ENCODE measurements at regions not wholly inside any gene's neighbourhood (a gene's known extent, or its start where the extent isn't known, plus 50 kb on each side); places are given as distances from the start of the nearest gene placed in this dataset.
"Not testable (repeated sequence)": the region's sequence is repeated elsewhere in the genome, so short reads cannot be mapped to it uniquely, and the experiment has no call there.

DNA sequence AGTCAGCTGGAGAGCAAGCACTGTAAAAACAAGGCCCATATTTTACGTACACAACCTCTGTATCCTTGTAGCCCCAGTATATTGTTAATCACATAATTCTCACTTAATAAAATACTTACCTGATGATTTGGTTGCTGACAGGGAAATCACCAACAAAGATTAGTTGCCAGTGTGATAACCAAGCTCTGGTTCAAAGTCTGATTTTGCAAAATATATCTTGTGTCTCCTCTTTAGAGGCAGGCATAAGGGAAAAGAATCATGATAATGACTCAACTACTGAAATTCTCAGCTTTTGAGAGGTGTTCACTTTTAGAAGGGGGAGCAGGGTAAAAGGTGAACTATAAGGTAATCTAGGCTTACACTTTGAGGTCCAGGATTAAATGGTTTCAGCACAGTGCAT, 351.1 kb upstream of the CD180 start:
- no peak for DNase-seq
- Histone ChIP-seq H3K36me3 (replicated peaks in 1 of 2; ENCODE audit: control extremely low read depth in 1 of 2, control insufficient read depth in 1 of 2, extremely low read depth in 1 of 2, insufficient read depth in 2 of 2, low read length in 1 of 2) (no peaks in the 10 kb centered on the region), H4K20me1 (ENCODE audit: control insufficient read depth, insufficient read depth, low read length, poor library complexity, severe bottlenecking) (no peaks in the 10 kb centered on the region), H3K4me2 (replicated peaks; ENCODE audit: low read depth, low read length, poor library complexity, severe bottlenecking) (no peak overlapping the region), H3K4me1 (ENCODE audit: control insufficient read depth in 2 of 2, insufficient read depth in 2 of 2, low read length in 2 of 2) (peaks cover 8 to 10% of the 10 kb centered on the region in 2 donors), H3K79me2 (ENCODE audit: control insufficient read depth, insufficient read depth, low read length) (no peaks in the 10 kb centered on the region), H3K4me3 (ENCODE audit: control extremely low read depth in 1 of 5, extremely low read depth in 1 of 5, insufficient read depth in 1 of 5, low read depth in 2 of 5, low read length in 4 of 5) (no peak overlapping the region), H3K9me3 (ENCODE audit: control extremely low read depth in 1 of 3, control insufficient read depth in 2 of 3, insufficient read depth in 1 of 3, low read length in 2 of 3) (peaks cover 0 to 11% (median 0%) of the 10 kb centered on the region in 3 donors), H3K27me3 (replicated peaks in 1 of 4; ENCODE audit: control extremely low read depth in 1 of 4, control insufficient read depth in 3 of 4, insufficient read depth in 4 of 4, low read length in 3 of 4) (no peaks in the 10 kb centered on the region), H3K9ac (ENCODE audit: low read length) (no peak overlapping the region), H2AFZ (ENCODE audit: insufficient read depth, low read depth, low read length, poor library complexity, severe bottlenecking) (no peak overlapping the region), H3K27ac (ENCODE audit: low read length in 2 of 2) (no peak overlapping the region)
- POLR2A ChIA-PET = no interaction called here
- no peak for ATAC-seq (ENCODE audit: low read depth)
- H3K4me1 Mint-ChIP-seq = peaks cover 15% of the 10 kb centered on the region
- H3K4me3 Mint-ChIP-seq = no peak overlapping the region
- no peaks in the 10 kb centered on the region for H3K27me3 Mint-ChIP-seq
- no CpG with 5 or more reads among the region's 1 CpG for WGBS (ENCODE audit: insufficient coverage)
- intact Hi-C loops (cut with micrococcal nuclease) = no loop called here
- TF ChIP-seq EZH2 (IDR thresholded peaks at IDR 0.05; ENCODE audit: borderline replicate concordance, insufficient read depth, low read depth, low read length, poor library complexity, severe bottlenecking) = no peak
- TF ChIP-seq, protein P1, sequence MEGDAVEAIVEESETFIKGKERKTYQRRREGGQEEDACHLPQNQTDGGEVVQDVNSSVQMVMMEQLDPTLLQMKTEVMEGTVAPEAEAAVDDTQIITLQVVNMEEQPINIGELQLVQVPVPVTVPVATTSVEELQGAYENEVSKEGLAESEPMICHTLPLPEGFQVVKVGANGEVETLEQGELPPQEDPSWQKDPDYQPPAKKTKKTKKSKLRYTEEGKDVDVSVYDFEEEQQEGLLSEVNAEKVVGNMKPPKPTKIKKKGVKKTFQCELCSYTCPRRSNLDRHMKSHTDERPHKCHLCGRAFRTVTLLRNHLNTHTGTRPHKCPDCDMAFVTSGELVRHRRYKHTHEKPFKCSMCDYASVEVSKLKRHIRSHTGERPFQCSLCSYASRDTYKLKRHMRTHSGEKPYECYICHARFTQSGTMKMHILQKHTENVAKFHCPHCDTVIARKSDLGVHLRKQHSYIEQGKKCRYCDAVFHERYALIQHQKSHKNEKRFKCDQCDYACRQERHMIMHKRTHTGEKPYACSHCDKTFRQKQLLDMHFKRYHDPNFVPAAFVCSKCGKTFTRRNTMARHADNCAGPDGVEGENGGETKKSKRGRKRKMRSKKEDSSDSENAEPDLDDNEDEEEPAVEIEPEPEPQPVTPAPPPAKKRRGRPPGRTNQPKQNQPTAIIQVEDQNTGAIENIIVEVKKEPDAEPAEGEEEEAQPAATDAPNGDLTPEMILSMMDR (IDR thresholded peaks at IDR 0.05) = no peak
- no peak overlapping the region for H3K27ac Mint-ChIP-seq
- CTCF ChIA-PET = no interaction called here
- H3K9me3 Mint-ChIP-seq (ENCODE audit: insufficient read depth) = no peaks in the 10 kb centered on the region

DNA sequence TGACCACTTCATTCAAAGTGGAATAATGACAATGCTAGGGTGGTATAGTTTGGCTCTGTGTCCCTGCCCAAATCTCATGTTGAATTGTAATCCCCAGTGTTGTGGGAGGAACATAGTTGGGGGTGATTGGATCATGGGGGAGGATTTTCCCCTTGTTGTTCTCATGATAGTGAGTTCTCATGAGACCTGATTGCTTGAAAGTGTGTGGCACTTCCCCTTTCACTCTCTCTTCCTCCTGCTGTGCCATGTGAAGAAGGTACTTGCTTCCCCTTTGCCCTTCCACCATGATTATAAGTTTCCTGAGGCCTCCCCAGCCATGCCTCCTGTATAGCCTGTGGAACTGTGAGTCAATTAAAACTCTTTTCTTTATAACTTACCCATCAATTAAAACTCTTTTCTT, 348.3 kb upstream of the CD180 start:
- CTCF ChIA-PET; H3K4me3 ChIP-seq (ENCODE audit: control extremely low read depth in 1 of 5, extremely low read depth in 1 of 5, insufficient read depth in 1 of 5, low read depth in 2 of 5, low read length in 4 of 5); H3K27me3 Mint-ChIP-seq; POLR2A ChIA-PET; intact Hi-C loops (cut with micrococcal nuclease); H3K4me3 Mint-ChIP-seq; H3K27me3 ChIP-seq (replicated peaks in 1 of 4; ENCODE audit: control extremely low read depth in 1 of 4, control insufficient read depth in 3 of 4, insufficient read depth in 4 of 4, low read length in 3 of 4); H3K4me2 ChIP-seq (replicated peaks; ENCODE audit: low read depth, low read length, poor library complexity, severe bottlenecking); H3K9me3 Mint-ChIP-seq (ENCODE audit: insufficient read depth); H4K20me1 ChIP-seq (ENCODE audit: control insufficient read depth, insufficient read depth, low read length, poor library complexity, severe bottlenecking); H3K36me3 ChIP-seq (replicated peaks in 1 of 2; ENCODE audit: control extremely low read depth in 1 of 2, control insufficient read depth in 1 of 2, extremely low read depth in 1 of 2, insufficient read depth in 2 of 2, low read length in 1 of 2); H2AFZ ChIP-seq (ENCODE audit: insufficient read depth, low read depth, low read length, poor library complexity, severe bottlenecking); H3K79me2 ChIP-seq (ENCODE audit: control insufficient read depth, insufficient read depth, low read length); H3K9ac ChIP-seq (ENCODE audit: low read length): not testable (repeated sequence)
- H3K27ac ChIP-seq (ENCODE audit: low read length in 2 of 2) = peak overlapping the region; percentile 54 to 77
- ATAC-seq (ENCODE audit: low read depth) (peak; percentile 36), DNase-seq (peak; percentile 52)
- peak overlapping the region; percentile 23 for H3K27ac Mint-ChIP-seq
- peaks cover 0 to 11% (median 0%) of the 10 kb centered on the region in 3 donors for H3K9me3 ChIP-seq (ENCODE audit: control extremely low read depth in 1 of 3, control insufficient read depth in 2 of 3, insufficient read depth in 1 of 3, low read length in 2 of 3)
- H3K4me1 ChIP-seq (ENCODE audit: control insufficient read depth in 2 of 2, insufficient read depth in 2 of 2, low read length in 2 of 2) = peaks cover 12 to 13% of the 10 kb centered on the region in 2 donors
- H3K4me1 Mint-ChIP-seq = peaks cover 16% of the 10 kb centered on the region

Data from B cell (primary cell).